Thoracic aorta (tissue), 2 donors: ENCODE measurements at regions not wholly inside any gene's neighbourhood (a gene's known extent, or its start where the extent isn't known, plus 50 kb on each side); places are given as distances from the start of the nearest gene placed in this dataset.

Experiments
- ATAC-seq: fragments of 150-250 bp; one replicate; pipeline ENCODE4 v1.8.0; 2017; ENCODE audit warnings: low read depth; ENCODE audit not compliant: insufficient number of reproducible peaks, low FRiP score
- DNase-seq: peaks from one replicate; pipeline ENCODE4 v3.0.0-alpha.2; 2020; ENCODE audit warnings: low spot score
- H3K27ac ChIP-seq, 2 donors: fragments of 200-600 bp; sonication (generic); 1 replicate in 1 of 2; 2 replicates in 1 of 2; pipeline ENCODE4 v1.5.1; 2016; ENCODE audit warnings: mild to moderate bottlenecking in 2 of 2, moderate library complexity in 2 of 2
- H3K27me3 ChIP-seq: fragments of 200-600 bp; sonication (generic); replicated peaks from 2 replicates; pipeline ENCODE4 v1.6.0; 2016; ENCODE audit warnings: mild to moderate bottlenecking; ENCODE audit not compliant: insufficient read depth
- H3K36me3 ChIP-seq: fragments of 200-600 bp; sonication (generic); one replicate; pipeline ENCODE4 v1.5.1; 2016
- H3K4me1 ChIP-seq, 2 donors: fragments of 200-600 bp; sonication (generic); 1 replicate in 1 of 2; 2 replicates in 1 of 2; pipeline versions ENCODE4 v1.5.1 to v1.6.0; 2016; ENCODE audit warnings: low read depth in 2 of 2, mild to moderate bottlenecking in 1 of 2; ENCODE audit not compliant: control insufficient read depth in 1 of 2
- H3K4me3 ChIP-seq: fragments of 200-600 bp; sonication (generic); 2 replicates; pipeline ENCODE4 v1.5.1; 2016; ENCODE audit warnings: mild to moderate bottlenecking
- H3K9me3 ChIP-seq: fragments of 200-600 bp; sonication (generic); 2 replicates; pipeline ENCODE4 v1.5.1; 2016
- TF ChIP-seq, protein P1 (sequence below): fragments of 200-600 bp; sonication (generic); IDR thresholded peaks from one replicate; pipeline ENCODE4 v1.5.1; 2019; ENCODE audit warnings: antibody characterized with exemption

GRCh38 chr13:105159841-105160240 is 1375.6 kb downstream of the EFNB2 start:
- ATAC-seq (no peak), DNase-seq (no peak)
- H3K4me1 ChIP-seq: no peaks in the 10 kb centered on the region
- H3K4me3 ChIP-seq: no peak overlapping the region
- H3K27me3 ChIP-seq: no peaks in the 10 kb centered on the region
- TF ChIP-seq, protein P1, sequence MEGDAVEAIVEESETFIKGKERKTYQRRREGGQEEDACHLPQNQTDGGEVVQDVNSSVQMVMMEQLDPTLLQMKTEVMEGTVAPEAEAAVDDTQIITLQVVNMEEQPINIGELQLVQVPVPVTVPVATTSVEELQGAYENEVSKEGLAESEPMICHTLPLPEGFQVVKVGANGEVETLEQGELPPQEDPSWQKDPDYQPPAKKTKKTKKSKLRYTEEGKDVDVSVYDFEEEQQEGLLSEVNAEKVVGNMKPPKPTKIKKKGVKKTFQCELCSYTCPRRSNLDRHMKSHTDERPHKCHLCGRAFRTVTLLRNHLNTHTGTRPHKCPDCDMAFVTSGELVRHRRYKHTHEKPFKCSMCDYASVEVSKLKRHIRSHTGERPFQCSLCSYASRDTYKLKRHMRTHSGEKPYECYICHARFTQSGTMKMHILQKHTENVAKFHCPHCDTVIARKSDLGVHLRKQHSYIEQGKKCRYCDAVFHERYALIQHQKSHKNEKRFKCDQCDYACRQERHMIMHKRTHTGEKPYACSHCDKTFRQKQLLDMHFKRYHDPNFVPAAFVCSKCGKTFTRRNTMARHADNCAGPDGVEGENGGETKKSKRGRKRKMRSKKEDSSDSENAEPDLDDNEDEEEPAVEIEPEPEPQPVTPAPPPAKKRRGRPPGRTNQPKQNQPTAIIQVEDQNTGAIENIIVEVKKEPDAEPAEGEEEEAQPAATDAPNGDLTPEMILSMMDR: no peak
- no peaks in the 10 kb centered on the region for H3K9me3 ChIP-seq
- H3K36me3 ChIP-seq: no peaks in the 10 kb centered on the region
- H3K27ac ChIP-seq: no peak overlapping the region

DNA sequence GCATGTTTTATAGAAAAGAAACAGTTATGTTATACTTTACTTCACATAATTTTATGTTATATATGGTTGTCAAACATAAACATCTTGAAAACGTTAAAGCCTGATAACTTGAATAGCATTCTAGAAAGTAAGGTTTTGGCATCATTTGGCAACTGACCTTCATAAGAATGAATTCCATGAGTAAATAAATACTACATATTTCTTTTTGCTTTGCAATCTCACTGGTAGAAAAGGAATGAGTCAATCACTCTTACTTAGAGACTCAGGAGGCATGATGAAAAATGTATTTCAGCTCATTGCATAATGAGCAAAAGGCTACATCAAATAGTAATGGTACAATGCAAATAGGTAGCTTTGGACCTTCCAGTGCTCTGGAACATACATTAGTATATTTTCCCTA is 1381.9 kb downstream of the EFNB2 start:
- H3K36me3 ChIP-seq: no peaks in the 10 kb centered on the region
- DNase-seq: no peak
- H3K4me1 ChIP-seq: no peaks in the 10 kb centered on the region
- no peak for ATAC-seq
- no peaks in the 10 kb centered on the region for H3K27me3 ChIP-seq
- H3K4me3 ChIP-seq: no peak overlapping the region
- H3K27ac ChIP-seq: no peak overlapping the region
- no peaks in the 10 kb centered on the region for H3K9me3 ChIP-seq
- TF ChIP-seq, protein P1: no peak

GRCh38 chr13:105151639-105152038 is 1383.8 kb downstream of the EFNB2 start:
- no peaks in the 10 kb centered on the region for H3K27me3 ChIP-seq
- TF ChIP-seq, protein P1: no peak
- no peak for DNase-seq
- no peaks in the 10 kb centered on the region for H3K9me3 ChIP-seq
- no peak for ATAC-seq
- H3K36me3 ChIP-seq: no peaks in the 10 kb centered on the region
- H3K4me1 ChIP-seq: no peaks in the 10 kb centered on the region
- no peak overlapping the region for H3K27ac ChIP-seq
- no peak overlapping the region for H3K4me3 ChIP-seq

GRCh38 chr13:105147461-105147860 is 1388.0 kb downstream of the EFNB2 start:
- ATAC-seq (no peak), DNase-seq (no peak)
- no peaks in the 10 kb centered on the region for H3K9me3 ChIP-seq
- no peak overlapping the region for H3K27ac ChIP-seq
- H3K36me3 ChIP-seq: no peaks in the 10 kb centered on the region
- no peak overlapping the region for H3K4me3 ChIP-seq
- TF ChIP-seq, protein P1: no peak
- H3K27me3 ChIP-seq: no peaks in the 10 kb centered on the region
- no peaks in the 10 kb centered on the region for H3K4me1 ChIP-seq

- Histone ChIP-seq H3K9me3 (no peaks in the 10 kb centered on the region), H3K36me3 (no peaks in the 10 kb centered on the region), H3K27me3 (no peaks in the 10 kb centered on the region), H3K4me1 (peaks cover 0 to 3% of the 10 kb centered on the region in 2 donors), H3K4me3 (no peak overlapping the region), H3K27ac (no peak overlapping the region)
- DNase-seq: no peak
- ATAC-seq: no peak
- TF ChIP-seq, protein P1: no peak
Observed at GRCh38 chr13:105144936-105145335, 1390.5 kb downstream of the EFNB2 start.
